Activated CD8-positive, alpha-beta memory T cell treated with anti-CD3 and anti-CD28 coated beads, Interleukin-2, amount 50 U/mL, for 1 hour (primary cell): ENCODE measurements at regions not wholly inside any gene's neighbourhood (a gene's known extent, or its start where the extent isn't known, plus 50 kb on each side); places are given as distances from the start of the nearest gene placed in this dataset.
A peak's percentile ranks its signal among the peaks of the same experiment; 100 is the strongest.

Source experiments
- DNase-seq: peaks from one replicate; pipeline ENCODE4 v3.0.0-alpha.2; 2020; ENCODE audit errors: extremely low read depth

- no peak for DNase-seq
These were observed 218.6 kb downstream of the SPTSSA start for GRCh38 chr14:34243401-34243800.

- no peak for DNase-seq
These were observed 219.0 kb downstream of the SPTSSA start for GRCh38 chr14:34243001-34243400.

GRCh38 chr14:34241185-34241711 lies 220.8 kb downstream of the SPTSSA start:
- DNase-seq: no peak

GRCh38 chr14:34238610-34239009 lies 223.4 kb downstream of the SPTSSA start:
- DNase-seq: no peak

- DNase-seq: no peak
These were observed 224.4 kb downstream of the SPTSSA start for GRCh38 chr14:34237677-34238076.

- DNase-seq: no peak
These were observed 225.0 kb downstream of the SPTSSA start for GRCh38 chr14:34237081-34237480.

GRCh38 chr14:34235643-34236300 lies 226.3 kb downstream of the SPTSSA start:
- no peak for DNase-seq

GRCh38 chr14:34234258-34234657 lies 227.8 kb downstream of the SPTSSA start:
- no peak for DNase-seq

GRCh38 chr14:34233619-34234018 lies 228.4 kb downstream of the SPTSSA start:
- no peak for DNase-seq

- DNase-seq: no peak
These were observed 229.2 kb downstream of the SPTSSA start for GRCh38 chr14:34232790-34233189.

GRCh38 chr14:34231626-34232025 lies 230.4 kb downstream of the SPTSSA start:
- DNase-seq: no peak

- DNase-seq: no peak
These were observed 232.9 kb downstream of the SPTSSA start for GRCh38 chr14:34229140-34229539.

GRCh38 chr14:34228650-34228976 lies 233.4 kb downstream of the SPTSSA start:
- DNase-seq: no peak

- DNase-seq: peak; percentile 4
These were observed 234.0 kb downstream of the SPTSSA start for GRCh38 chr14:34227834-34228649.

- DNase-seq: no peak
These were observed 237.8 kb downstream of the SPTSSA start for GRCh38 chr14:34224221-34224620.

- no peak for DNase-seq
These were observed 238.5 kb downstream of the SPTSSA start for GRCh38 chr14:34223373-34224148.

- DNase-seq: no peak
These were observed 239.2 kb downstream of the SPTSSA start for GRCh38 chr14:34222867-34223266.

GRCh38 chr14:34222122-34222521 lies 239.9 kb downstream of the SPTSSA start:
- DNase-seq: no peak

GRCh38 chr14:34220921-34221320 lies 241.1 kb downstream of the SPTSSA start:
- DNase-seq: no peak

GRCh38 chr14:34220378-34220706 lies 241.7 kb downstream of the SPTSSA start:
- no peak for DNase-seq

- no peak for DNase-seq
These were observed 242.2 kb downstream of the SPTSSA start for GRCh38 chr14:34219661-34220377.

GRCh38 chr14:34218881-34219280 lies 243.2 kb downstream of the SPTSSA start:
- no peak for DNase-seq
